GM18858 (cell line): ENCODE measurements at regions not wholly inside any gene's neighbourhood (a gene's known extent, or its start where the extent isn't known, plus 50 kb on each side); places are given as distances from the start of the nearest gene placed in this dataset.

Source experiments
- ATAC-seq: cut with Tn5 transposase; IDR thresholded peaks from one replicate; pipeline ENCODE4 v1.9.1; 2021; ENCODE audit not compliant: unreplicated experiment

- no peak for ATAC-seq
Observed at GRCh38 chr16:64422259-64422658, 699.6 kb downstream of the CDH11 start.

- no peak for ATAC-seq
Observed at GRCh38 chr16:64421515-64421914, 700.3 kb downstream of the CDH11 start.

- no peak for ATAC-seq
Observed at GRCh38 chr16:64419832-64420231, 702.0 kb downstream of the CDH11 start.

- ATAC-seq: no peak
Observed at GRCh38 chr16:64417711-64418227, 704.1 kb downstream of the CDH11 start.

- ATAC-seq: no peak
Observed at GRCh38 chr16:64416216-64417005, 705.5 kb downstream of the CDH11 start.

GRCh38 chr16:64412578-64413280, 709.1 kb downstream of the CDH11 start:
- no peak for ATAC-seq

GRCh38 chr16:64410306-64410705, 711.6 kb downstream of the CDH11 start:
- no peak for ATAC-seq

GRCh38 chr16:64409783-64410210, 712.1 kb downstream of the CDH11 start:
- ATAC-seq: no peak

GRCh38 chr16:64408699-64409098, 713.2 kb downstream of the CDH11 start:
- ATAC-seq: no peak

GRCh38 chr16:64406770-64407181, 715.1 kb downstream of the CDH11 start:
- ATAC-seq: no peak

GRCh38 chr16:64403352-64403751, 718.5 kb downstream of the CDH11 start:
- no peak for ATAC-seq

GRCh38 chr16:64398793-64399192, 723.1 kb downstream of the CDH11 start:
- ATAC-seq: no peak

- ATAC-seq: no peak
Observed at GRCh38 chr16:64397945-64398508, 723.8 kb downstream of the CDH11 start.

GRCh38 chr16:64397042-64397441, 724.8 kb downstream of the CDH11 start:
- no peak for ATAC-seq

- no peak for ATAC-seq
Observed at GRCh38 chr16:64394061-64394460, 727.8 kb downstream of the CDH11 start.

- ATAC-seq: no peak
Observed at GRCh38 chr16:64392456-64392855, 729.4 kb downstream of the CDH11 start.

- ATAC-seq: no peak
Observed at GRCh38 chr16:64391063-64391600, 730.7 kb downstream of the CDH11 start.

- ATAC-seq: no peak
Observed at GRCh38 chr16:64390102-64390501, 731.8 kb downstream of the CDH11 start.

GRCh38 chr16:64384636-64385035, 737.2 kb downstream of the CDH11 start:
- no peak for ATAC-seq

- ATAC-seq: no peak
Observed at GRCh38 chr16:64381979-64382378, 739.9 kb downstream of the CDH11 start.

GRCh38 chr16:64380751-64381150, 741.1 kb downstream of the CDH11 start:
- no peak for ATAC-seq
